ENCODE measurements at regions not wholly inside any gene's neighbourhood (a gene's known extent, or its start where the extent isn't known, plus 50 kb on each side); places are given as distances from the start of the nearest gene placed in this dataset.

DNA sequence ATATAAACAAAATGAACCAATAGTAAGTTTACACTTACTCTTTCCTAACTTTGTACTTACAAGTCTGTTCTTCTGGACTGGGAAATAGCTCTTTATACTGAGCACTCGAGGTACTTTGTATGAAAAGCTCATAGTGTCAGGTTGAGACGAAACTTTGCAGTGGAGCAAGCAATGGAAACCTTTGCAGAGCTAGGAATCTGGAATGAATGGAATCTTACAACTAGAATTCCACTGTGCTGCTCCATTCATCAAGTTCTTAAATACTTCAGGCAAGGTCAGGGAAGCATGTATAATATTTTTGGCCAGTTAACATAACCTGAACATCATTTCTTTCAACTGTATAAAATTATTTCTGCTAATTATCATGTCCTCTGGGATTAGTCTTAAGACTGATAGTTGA is 1327.5 kb upstream of the FLRT2 start:
- 75% methylated on average over 2 of the region's 2 CpGs for WGBS

DNA sequence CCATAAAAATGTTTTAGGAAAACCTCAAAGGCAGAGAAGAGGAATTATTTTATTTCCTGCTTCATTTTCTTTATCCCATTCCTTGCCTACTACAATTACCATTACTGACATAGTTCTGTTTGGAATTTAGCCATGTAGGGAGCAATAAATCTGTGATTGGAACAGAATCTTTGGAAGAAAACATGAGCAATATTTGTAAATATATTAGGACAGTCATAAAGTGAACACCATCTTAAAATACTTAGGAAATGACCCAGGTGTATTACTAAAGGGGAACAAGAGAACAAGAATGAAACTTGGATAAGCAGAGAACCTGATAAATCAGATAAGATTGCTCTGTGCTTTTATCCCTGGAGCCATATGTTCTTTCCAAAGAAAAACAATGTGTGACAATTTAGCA is 1326.0 kb upstream of the FLRT2 start:
- no peak for DNase-seq (ENCODE audit: low spot score in 2 of 2)
- TF ChIP-seq CTCF (IDR thresholded peaks at IDR 0.05) (no peak), POLR2AphosphoS5 (IDR thresholded peaks at IDR 0.05) (no peak)
- H3K27ac ChIP-seq: no peak overlapping the region

More for the DNA sequence above, 1327.5 kb upstream of the FLRT2 start:
- no peaks in the 10 kb centered on the region for H3K9me3 ChIP-seq
- no peaks in the 10 kb centered on the region for H3K36me3 ChIP-seq
- H3K4me3 ChIP-seq: no peak overlapping the region
- no peaks in the 10 kb centered on the region for H3K4me1 ChIP-seq
- no peak overlapping the region for H3K27ac ChIP-seq
- no peak for DNase-seq (ENCODE audit: low spot score in 2 of 2)
- TF ChIP-seq POLR2AphosphoS5 (IDR thresholded peaks at IDR 0.05) (no peak), EP300 (IDR thresholded peaks at IDR 0.05) (no peak), CTCF (IDR thresholded peaks at IDR 0.05) (no peak), POLR2A (IDR thresholded peaks at IDR 0.05) (no peak)
- H3K27me3 ChIP-seq: no peaks in the 10 kb centered on the region

GRCh38 chr14:84208451-84208850 is 1321.5 kb upstream of the FLRT2 start:
- H3K4me3 ChIP-seq: no peak overlapping the region
- no peak overlapping the region for H3K27ac ChIP-seq
- DNase-seq (ENCODE audit: low spot score in 2 of 2): no peak
- no peaks in the 10 kb centered on the region for H3K36me3 ChIP-seq
- no peaks in the 10 kb centered on the region for H3K4me1 ChIP-seq
- H3K9me3 ChIP-seq: no peaks in the 10 kb centered on the region
- WGBS: 70% methylated on average over 7 of the region's 7 CpGs
- no peak for TF ChIP-seq CTCF (IDR thresholded peaks at IDR 0.05)
- H3K27me3 ChIP-seq: no peaks in the 10 kb centered on the region

More for the DNA sequence above, 1326.0 kb upstream of the FLRT2 start:
- Histone ChIP-seq H3K9me3 (no peaks in the 10 kb centered on the region), H3K27me3 (no peaks in the 10 kb centered on the region), H3K36me3 (no peaks in the 10 kb centered on the region), H3K4me3 (no peak overlapping the region), H3K4me1 (no peaks in the 10 kb centered on the region)

DNA sequence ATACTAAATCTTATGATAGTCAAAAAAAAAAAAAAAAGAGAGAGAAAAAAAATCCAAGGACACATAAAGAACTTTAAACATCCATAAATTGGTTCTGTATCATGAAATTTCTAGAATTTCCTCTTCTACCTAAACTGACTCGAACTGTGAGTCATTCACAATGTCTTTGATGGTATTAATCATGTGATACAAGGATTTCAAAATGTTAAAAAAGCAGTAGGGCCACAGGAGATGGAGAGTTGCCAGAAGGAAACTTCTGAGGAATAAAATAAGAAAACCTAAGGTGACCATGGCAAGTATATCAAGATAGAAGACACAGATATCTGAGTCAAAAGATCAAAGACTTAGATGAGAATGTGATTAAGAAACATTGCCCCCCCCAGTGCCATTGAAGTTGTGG is 1320.9 kb upstream of the FLRT2 start:
- DNase-seq (ENCODE audit: low spot score in 2 of 2): no peak

DNA sequence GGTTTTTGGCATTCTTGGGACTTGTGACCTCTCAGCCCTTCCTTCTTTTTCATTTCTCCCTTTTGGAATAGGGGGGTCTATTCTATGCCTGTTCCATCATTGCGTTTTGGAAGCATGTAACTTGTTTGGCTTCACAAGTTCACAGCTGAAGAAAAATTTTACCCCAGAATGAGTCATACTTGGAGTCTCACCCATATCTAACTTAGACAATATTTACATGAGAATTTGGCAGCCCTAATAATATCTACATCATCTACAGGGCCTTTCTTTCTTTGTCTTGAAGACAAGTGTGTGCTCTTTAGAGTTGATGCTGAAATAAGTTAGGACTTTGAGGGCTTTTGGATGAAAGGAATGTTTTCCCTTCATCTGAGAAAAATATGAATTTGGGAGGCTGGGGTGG is 1312.9 kb upstream of the FLRT2 start:
- TF ChIP-seq CTCF (IDR thresholded peaks at IDR 0.05) (no peak), POLR2AphosphoS5 (IDR thresholded peaks at IDR 0.05) (no peak), POLR2A (IDR thresholded peaks at IDR 0.05) (no peak)
- no peak for DNase-seq (ENCODE audit: low spot score in 2 of 2)
- no peak overlapping the region for H3K27ac ChIP-seq
- H3K27me3 ChIP-seq: no peaks in the 10 kb centered on the region
- WGBS: 69% methylated on average over 1 of the region's 1 CpG
- H3K36me3 ChIP-seq: no peaks in the 10 kb centered on the region
- peaks cover 5% of the 10 kb centered on the region for H3K9me3 ChIP-seq
- H3K4me1 ChIP-seq: no peaks in the 10 kb centered on the region
- H3K4me3 ChIP-seq: no peak overlapping the region

More for the DNA sequence above, 1320.9 kb upstream of the FLRT2 start:
- TF ChIP-seq POLR2A (IDR thresholded peaks at IDR 0.05): no peak
- no peak for TF ChIP-seq POLR2AphosphoS5 (IDR thresholded peaks at IDR 0.05)
- no peak for TF ChIP-seq CTCF (IDR thresholded peaks at IDR 0.05)
- no peak for TF ChIP-seq EP300 (IDR thresholded peaks at IDR 0.05)
- H3K9me3 ChIP-seq: no peaks in the 10 kb centered on the region
- no peaks in the 10 kb centered on the region for H3K27me3 ChIP-seq
- no peak overlapping the region for H3K4me3 ChIP-seq
- H3K27ac ChIP-seq: no peak overlapping the region
- no peaks in the 10 kb centered on the region for H3K36me3 ChIP-seq
- 51% methylated on average over 1 of the region's 1 CpG for WGBS
- H3K4me1 ChIP-seq: no peaks in the 10 kb centered on the region
